ENCODE measurements at regions not wholly inside any gene's neighbourhood (a gene's known extent, or its start where the extent isn't known, plus 50 kb on each side); places are given as distances from the start of the nearest gene placed in this dataset.

- intact Hi-C loops (cut with micrococcal nuclease) = no loop called here
Measured at GRCh38 chr9:13651969-13652663, 372.6 kb upstream of the MPDZ start.

GRCh38 chr9:13651526-13651925, 372.0 kb upstream of the MPDZ start:
- intact Hi-C loops (cut with micrococcal nuclease) = no loop called here

GRCh38 chr9:13648676-13649075, 369.2 kb upstream of the MPDZ start:
- intact Hi-C loops (cut with micrococcal nuclease) = no loop called here

GRCh38 chr9:13648068-13648467, 368.6 kb upstream of the MPDZ start:
- intact Hi-C loops (cut with micrococcal nuclease) = no loop called here

- intact Hi-C loops (cut with micrococcal nuclease) = no loop called here
Measured at GRCh38 chr9:13646500-13647021, 367.1 kb upstream of the MPDZ start.

- intact Hi-C loops (cut with micrococcal nuclease) = no loop called here
Measured at GRCh38 chr9:13645557-13645956, 366.1 kb upstream of the MPDZ start.

- intact Hi-C loops (cut with micrococcal nuclease) = no loop called here
Measured at GRCh38 chr9:13644675-13645074, 365.2 kb upstream of the MPDZ start.

GRCh38 chr9:13642646-13643045, 363.2 kb upstream of the MPDZ start:
- intact Hi-C loops (cut with micrococcal nuclease) = no loop called here

- intact Hi-C loops (cut with micrococcal nuclease) = no loop called here
Measured at GRCh38 chr9:13629067-13629466, 349.6 kb upstream of the MPDZ start.

- intact Hi-C loops (cut with micrococcal nuclease) = no loop called here
Measured at GRCh38 chr9:13628526-13628925, 349.0 kb upstream of the MPDZ start.

- intact Hi-C loops (cut with micrococcal nuclease) = no loop called here
Measured at GRCh38 chr9:13627502-13627901, 348.0 kb upstream of the MPDZ start.

- intact Hi-C loops (cut with micrococcal nuclease) = no loop called here
Measured at GRCh38 chr9:13627071-13627470, 347.6 kb upstream of the MPDZ start.

- intact Hi-C loops (cut with micrococcal nuclease) = no loop called here
Measured at GRCh38 chr9:13626601-13627000, 347.1 kb upstream of the MPDZ start.

- intact Hi-C loops (cut with micrococcal nuclease) = no loop called here
Measured at GRCh38 chr9:13621872-13622564, 342.5 kb upstream of the MPDZ start.

GRCh38 chr9:13616491-13617035, 337.1 kb upstream of the MPDZ start:
- intact Hi-C loops (cut with micrococcal nuclease) = no loop called here

- intact Hi-C loops (cut with micrococcal nuclease) = no loop called here
Measured at GRCh38 chr9:13615660-13616490, 336.4 kb upstream of the MPDZ start.

- intact Hi-C loops (cut with micrococcal nuclease) = no loop called here
Measured at GRCh38 chr9:13614060-13614459, 334.6 kb upstream of the MPDZ start.

GRCh38 chr9:13613296-13613695, 333.8 kb upstream of the MPDZ start:
- intact Hi-C loops (cut with micrococcal nuclease) = no loop called here

- intact Hi-C loops (cut with micrococcal nuclease) = no loop called here
Measured at GRCh38 chr9:13608451-13608850, 329.0 kb upstream of the MPDZ start.

GRCh38 chr9:13607481-13608441, 328.3 kb upstream of the MPDZ start:
- intact Hi-C loops (cut with micrococcal nuclease) = no loop called here

GRCh38 chr9:13606586-13606985, 327.1 kb upstream of the MPDZ start:
- intact Hi-C loops (cut with micrococcal nuclease) = no loop called here
